T-helper 9 cell (primary cell): ENCODE measurements at regions not wholly inside any gene's neighbourhood (a gene's known extent, or its start where the extent isn't known, plus 50 kb on each side); places are given as distances from the start of the nearest gene placed in this dataset.

ENCODE experiments used
- DNase-seq: peaks from one replicate; pipeline ENCODE4 v3.0.0-alpha.2; 2020

DNA sequence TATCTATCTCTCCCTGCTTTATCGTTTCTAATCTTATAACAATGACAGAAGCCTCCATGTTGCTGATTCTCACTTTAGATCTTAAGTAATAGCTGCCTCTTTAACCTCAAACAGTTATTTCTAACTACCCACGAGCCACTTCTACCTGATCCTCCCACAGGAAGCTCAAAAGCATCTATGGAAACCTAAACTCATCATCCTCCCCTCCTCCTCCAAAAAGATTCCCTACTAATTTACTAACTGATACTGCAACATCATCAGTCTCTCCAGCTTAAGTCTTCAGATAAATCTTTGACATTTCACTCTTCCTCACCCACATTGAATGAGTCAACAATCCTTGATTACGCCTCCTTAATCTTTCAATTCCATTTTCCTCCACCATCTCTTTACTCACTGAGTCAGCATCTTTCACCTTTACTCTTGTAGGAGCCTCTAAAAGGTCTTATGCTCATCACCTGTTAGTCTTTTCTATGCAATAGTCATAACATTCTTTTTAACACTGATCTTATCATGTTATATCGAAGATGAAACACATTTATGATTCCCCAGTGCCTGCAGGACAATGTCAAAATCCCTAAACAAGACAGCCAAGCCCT lies 526.7 kb upstream of the CDH4 start:
- no peak for DNase-seq

DNA sequence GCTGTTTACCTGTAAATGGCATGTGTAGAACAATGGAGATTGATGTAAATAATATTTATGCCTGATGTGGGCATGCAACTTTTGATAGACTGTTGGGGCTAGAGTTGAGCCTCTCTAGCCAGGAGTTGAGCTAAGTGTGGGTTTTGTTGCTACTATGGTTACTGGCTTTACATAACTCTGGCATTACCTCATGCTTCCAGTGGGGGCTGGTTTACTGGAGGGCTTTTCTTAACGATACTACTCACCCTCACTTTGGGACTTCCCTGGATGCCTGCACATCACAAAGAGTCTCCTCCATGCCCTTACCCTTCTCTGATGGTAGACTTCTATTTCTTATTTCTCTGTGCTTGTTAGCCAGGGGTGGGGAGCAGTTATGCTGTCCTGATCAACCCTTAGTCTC lies 524.6 kb upstream of the CDH4 start:
- DNase-seq, result no peak

DNA sequence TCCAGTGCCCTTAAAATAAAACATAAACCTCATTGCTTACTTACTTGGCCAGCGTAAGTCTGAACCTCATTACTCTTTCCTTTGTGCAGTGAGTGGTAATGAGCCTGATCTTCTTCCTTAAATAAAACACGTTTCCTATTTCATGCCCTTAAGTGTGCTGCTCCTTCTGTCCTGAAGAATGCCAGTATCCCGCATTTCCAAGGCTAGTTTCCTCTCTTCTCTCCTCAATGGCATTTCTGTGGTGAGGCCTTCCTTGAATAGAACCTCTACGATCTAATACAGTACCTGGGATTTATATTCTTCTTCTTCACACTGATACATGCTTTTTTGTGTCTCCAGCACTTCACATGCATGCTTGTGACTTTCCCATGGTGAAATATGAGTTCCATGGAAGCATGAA lies 523.4 kb upstream of the CDH4 start:
- no peak for DNase-seq

DNA sequence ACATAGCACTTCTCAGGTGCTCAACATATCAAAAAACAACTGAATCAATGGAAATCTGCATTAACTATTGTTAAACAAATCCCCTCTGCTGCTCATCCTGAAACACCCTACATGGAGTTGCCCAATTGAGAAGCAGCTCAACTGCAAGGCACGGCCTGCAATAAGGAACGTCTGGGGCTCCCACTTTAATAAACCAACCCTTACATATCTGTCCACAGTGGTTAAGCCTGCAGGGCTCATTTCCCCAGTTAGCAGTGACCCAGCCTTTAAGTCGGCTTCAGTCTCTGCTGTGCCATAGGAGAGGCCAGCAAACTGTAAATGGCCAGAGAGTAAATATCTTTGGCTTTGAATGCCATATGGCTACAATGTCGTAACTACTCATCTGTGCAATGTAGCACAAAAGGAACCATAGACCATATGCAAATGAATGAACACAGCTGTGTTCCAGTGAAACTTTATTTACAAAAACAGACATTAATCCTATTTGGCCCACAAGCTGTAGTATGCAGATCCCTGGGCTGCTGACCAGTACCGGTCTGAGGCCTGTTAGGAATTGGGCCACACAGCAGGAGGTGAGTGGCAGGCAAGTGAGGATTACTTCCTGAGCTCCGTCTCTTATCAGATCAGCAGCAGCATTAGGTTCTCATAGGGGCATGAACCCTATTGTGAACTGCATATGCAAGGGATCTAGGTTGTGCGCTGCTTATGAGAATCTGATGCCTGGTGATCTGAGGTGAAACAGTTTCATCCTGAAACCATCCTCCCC lies 522.7 kb upstream of the CDH4 start:
- no peak for DNase-seq

DNA sequence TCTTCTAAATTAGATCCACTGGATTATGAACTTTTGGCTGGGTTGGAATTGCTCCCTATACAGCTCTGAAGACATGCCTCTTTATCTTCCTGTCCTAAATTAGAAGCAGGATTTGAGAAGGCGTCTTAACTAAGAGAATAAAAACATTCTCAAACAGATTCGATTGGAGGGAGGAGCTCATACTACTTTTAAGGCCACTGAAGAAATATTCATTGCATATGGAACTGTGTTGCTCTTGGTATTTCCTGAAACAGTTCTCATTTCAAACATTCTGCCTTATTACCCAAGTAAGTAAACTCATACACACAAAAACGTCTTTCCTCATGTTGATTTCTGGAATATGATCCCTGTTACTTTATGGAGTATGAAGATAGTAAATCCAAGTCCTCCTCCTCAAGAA lies 519.7 kb upstream of the CDH4 start:
- DNase-seq, result no peak

DNA sequence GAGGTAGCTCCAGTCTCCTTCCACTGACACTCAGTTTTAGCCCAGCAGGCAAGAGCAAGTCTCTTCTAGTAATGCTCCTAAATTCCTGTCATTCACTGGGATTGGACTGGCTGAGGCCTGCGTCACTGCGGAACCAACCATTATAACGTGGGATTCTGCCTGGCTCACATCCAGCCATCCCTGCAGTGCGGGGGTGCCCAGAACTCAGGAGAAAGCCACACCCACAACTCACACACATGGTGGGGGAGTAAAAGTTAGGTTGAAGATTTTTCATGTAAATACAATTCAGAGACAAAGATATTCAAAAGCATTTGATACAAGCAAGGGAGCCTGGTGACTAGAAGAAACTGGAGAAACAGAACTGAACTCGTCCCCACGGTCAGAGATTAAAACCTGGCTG lies 504.0 kb upstream of the CDH4 start:
- DNase-seq, result no peak

DNA sequence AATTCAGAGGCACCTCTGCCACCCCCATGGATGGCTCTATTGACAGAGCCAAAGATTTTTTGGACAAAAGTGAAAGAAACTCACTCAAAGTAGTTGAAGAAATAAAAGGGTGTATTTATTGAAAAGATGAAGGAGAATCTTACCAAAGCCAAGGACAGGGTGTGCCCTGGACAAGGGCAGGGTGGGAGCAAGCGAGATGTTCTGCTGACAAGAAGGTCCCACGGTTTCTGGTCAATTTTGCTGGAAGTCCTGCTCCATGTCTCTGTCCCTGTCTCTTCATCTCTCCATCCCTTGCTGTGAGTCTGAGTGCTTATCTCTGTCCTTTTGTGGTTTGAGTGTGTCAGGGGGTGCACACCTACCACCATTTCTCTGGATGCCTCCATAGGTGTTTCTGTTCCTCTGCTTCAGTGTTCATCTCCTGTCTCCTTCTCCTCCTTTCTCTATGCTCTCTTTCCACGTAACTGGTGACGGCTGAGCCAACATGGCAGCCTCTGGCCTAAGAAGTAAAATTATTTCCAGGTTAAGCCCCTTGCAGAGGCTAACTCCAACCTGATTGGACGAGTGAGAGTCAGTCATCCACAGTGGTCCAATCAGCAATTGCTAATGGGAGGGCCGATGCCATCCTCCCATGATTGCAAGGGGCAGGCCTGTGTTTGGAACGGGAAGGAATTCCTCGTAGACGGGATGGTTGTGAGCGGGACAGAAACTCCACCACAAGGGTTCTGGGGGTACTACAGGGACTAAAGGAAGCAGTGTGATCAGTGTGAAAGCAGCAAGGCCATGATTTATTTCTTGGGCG lies 502.1 kb upstream of the CDH4 start:
- DNase-seq, result no peak

DNA sequence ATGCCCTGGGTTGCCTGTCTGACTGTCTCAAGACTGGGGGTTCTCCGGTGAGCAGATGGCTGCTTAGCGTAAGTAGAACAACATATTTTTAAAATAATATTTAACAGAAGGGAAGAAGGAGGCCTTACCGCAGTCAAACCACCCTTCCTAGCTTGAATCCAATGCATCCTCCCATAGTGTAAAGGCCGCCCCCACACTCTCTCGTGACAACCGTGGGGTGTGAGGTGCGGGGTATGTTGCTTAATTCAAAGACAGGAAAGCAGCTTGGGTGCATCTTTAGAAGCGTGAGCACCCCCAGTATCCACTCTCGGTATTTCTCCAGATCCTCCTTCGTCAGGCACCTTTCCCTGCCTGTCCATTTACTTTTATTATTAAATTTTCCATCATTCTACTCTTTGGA lies 501.2 kb upstream of the CDH4 start:
- no peak for DNase-seq

DNA sequence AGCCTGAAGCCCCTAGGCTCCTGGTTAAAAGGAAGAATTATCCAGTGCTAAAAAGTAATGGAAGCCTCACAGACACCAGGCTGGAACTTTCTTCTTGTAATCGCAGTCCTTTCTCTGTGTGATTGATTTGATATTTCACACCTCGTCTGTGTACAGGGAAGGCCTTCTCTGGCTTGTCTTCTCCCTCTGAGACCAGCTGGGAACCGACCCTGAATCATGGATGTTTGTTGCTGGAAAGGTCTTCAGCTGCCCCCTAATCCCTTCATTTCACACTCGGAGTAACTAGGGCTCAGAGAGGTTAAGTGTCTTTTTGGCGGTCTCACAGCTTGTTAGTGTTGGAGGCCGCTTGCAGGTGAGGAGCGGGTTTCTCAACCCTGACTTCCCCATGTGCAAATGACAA lies 500.2 kb upstream of the CDH4 start:
- no peak for DNase-seq

DNA sequence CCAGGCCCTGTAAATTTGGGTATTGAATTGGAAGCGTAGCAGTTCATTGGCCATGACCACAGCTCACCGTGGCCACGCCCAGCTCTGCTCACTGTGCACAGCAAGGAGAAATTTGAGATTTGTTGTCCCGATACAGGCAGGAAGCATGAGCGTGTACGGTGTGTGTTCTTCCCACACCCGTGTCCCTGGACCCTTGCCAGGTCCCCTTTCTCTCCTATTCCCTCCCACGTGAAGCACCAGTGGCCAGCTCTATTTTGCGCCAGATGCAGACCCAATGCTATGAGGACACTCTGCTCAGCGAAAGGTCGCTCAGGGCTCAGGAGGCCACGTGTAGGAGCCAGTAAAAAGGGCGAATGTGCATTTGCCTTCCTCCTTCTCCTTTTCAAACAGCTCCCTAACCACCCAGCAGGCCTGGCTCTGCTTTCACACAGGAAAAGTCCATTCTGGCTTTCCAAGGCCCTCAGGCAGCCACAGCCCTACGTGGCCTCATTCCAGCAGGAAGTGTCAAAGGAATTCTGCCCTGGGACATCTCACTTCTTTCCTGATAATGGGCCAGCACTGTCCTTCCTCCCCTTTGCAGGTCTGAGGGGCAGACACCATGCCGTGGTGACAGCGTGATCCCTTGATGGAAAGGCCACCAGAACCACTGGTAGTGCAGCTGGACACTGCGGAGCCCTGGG lies 499.2 kb upstream of the CDH4 start:
- DNase-seq, result no peak

DNA sequence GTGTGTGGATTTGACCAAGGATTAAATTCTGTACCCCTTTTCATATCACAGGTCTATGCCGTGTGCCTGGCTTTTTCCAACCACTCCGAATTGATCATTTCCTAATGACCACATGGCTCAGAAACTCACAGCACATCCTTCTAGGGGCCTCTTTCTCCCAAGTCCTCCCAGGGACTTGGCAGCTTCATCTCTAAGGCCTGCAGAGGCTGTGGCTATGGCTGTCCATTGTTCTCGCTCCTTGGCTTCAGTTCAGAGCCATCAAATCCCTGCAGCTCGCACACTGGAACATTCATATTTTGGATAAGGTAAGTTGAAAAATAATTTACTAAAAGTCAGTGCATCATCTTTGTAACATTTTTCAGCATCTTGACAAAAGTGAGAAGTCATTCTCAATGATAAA lies 497.2 kb upstream of the CDH4 start:
- no peak for DNase-seq

DNA sequence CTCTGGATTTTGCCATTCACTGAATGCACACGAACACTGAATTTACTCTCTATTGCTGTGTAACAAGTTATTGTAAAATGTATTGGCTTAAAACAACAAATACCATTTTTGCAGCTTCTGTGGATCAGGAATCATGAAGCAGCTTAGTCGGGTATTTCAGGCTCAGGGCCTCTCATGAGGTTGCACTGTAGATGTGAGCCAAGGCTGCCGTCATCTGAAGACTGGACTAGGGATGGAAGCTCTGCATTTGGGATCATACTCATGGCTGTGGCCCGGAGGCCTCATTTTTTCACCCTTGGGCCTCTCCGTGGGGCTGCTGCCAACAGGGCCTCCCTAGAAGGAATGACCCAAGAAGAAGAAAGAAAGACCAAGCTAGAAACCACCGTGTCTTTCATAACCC lies 492.4 kb upstream of the CDH4 start:
- DNase-seq, result no peak

DNA sequence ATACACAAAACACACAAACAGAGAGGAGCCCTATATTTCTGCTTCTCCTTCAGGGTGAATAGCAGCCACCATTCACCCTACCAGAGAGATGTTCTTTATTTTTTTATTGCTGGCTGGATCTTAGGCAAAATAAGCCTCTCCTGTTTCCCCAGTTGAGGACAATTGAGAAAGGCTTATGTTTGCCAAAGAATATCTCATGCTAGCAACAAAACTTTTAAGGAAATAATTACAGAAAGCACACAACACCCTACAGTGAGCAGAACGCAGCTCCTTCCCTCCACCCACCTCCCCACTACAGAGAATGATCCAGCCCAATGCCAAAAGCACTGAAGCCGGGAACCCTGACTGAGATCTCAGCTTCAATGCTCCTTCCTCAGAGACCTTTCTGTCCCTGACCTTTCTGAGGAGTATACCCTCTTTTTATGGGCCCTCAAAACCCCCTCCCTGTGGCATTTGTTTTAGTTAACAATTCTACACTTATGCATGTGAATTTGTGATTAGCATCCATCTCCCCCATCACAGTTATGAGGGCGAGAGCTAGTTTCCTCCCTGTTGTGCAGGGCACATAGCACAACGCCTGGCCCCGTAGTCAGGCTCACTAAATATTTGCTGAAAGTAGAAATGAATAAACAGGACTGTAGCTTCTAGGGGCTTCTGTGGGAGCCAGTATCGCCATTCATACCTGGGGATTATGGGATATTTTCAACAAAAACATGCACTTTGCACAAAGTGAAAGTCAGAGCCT lies 491.6 kb upstream of the CDH4 start:
- no peak for DNase-seq

DNA sequence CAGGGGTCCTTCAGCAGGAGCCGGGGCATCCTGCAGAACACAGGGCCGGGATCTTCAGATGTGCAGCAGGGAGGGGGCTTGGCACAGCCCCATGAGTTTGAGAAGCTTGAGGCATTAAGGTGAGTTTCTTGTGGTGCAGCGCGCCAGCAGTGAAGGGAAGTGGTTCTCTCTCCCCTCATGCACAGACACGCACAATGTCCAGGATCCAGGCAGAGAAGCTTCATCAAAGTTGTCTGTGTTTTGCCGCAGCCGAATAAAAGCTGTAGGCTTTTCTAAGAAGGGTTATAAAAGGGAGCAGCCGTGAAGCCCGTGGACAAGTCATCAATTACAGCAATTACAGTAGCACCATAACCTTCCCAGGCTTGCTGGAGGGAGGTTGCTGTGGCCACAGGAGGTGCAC lies 491.0 kb upstream of the CDH4 start:
- DNase-seq, result no peak

DNA sequence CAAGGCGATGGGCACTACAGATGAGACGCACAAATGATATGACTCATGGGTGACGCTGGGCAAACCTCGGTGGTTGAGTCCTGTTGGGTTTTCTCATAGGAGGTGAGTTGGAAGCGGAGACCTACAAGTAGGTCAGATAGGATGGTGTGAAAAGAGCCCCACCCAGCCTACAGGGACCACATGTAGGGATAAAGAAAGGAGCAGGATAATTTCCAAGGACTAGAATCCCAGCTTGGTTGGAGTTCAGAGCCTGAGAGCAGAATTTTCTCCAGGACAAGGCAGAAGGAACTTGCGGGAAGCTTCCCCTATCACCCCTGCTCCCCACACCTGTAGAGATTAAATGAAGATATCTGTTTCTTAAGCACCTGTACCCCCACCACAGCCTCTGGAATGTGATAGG lies 489.7 kb upstream of the CDH4 start:
- DNase-seq, result no peak

DNA sequence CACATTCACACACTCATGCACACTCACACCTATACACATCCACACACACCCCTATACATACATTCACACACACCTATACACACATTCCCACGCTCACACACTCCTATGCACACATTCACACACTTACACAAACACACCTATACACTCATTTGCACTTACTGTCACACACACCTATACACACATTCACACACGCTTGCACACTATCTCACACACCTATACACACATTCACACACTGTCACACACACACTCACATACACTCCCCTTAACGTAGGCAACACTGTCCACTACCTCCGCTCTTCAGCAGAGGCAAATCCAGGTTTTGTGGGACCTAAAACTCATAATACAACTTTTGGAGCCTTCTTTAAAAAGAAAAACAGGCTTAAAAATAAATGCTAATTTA lies 487.7 kb upstream of the CDH4 start:
- DNase-seq, result no peak

DNA sequence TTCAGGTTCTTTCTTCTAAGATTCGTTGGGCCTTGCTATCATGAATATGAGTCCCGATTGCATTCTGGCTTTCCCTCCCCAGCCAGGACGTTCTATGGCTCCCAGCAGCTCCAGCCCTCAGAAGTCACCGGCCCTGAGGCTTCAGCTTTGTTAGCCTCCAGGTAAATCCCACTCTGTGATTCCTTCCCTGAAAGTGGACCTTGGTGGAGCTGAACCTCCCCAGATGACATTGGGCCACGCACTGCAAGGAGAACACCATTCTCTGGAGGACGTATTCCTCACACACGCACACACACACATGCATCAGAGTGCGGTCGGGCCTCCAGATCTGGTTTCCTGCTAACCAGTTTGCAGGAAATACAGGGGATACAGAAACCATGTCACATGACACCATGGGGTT lies 487.3 kb upstream of the CDH4 start:
- no peak for DNase-seq

DNA sequence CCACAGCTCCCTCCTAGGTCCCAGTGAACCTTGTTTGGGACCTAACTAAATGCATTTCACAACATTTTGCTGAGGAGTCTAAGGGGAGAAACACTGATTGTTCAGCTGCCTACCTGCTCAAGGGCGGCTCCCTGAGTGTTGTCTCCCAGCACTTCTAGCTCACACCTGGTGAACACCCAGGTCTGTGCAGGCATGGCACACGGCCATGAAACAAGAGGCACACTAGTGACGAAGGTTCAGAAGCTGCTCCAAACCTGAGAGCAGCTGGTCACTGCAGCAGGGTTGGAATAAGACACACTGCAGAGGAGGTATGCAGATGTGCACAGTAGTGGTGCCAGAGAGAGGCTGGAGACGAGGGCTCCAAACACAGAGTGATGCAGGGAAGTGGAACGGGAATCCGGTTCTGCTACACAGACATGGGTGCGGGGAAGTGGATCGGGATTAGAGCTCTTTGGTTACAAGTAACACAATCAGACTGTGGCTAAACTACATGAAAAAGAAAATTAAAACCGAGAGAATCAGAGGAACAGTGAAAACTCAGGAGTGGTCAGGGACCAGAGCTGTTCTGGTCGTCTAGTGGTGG lies 486.1 kb upstream of the CDH4 start:
- DNase-seq, result no peak

DNA sequence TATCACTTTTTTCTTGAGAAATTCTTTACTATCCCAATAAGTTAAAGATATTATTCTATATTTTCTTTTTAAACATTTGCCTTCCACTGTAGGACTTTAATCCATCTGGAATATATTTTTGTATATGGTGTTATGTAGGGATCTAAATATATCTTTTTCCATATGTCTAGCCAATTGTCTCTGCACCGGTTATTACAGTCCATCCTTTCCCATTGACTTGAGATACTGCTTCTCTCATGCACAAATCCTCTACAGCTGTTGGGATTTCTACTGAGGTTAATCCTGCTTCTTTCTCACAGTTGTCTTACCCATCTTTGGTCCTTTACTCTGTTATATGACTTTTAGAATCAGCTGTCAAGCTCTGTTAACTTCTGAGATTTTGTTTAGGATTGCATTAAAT lies 483.8 kb upstream of the CDH4 start:
- no peak for DNase-seq

DNA sequence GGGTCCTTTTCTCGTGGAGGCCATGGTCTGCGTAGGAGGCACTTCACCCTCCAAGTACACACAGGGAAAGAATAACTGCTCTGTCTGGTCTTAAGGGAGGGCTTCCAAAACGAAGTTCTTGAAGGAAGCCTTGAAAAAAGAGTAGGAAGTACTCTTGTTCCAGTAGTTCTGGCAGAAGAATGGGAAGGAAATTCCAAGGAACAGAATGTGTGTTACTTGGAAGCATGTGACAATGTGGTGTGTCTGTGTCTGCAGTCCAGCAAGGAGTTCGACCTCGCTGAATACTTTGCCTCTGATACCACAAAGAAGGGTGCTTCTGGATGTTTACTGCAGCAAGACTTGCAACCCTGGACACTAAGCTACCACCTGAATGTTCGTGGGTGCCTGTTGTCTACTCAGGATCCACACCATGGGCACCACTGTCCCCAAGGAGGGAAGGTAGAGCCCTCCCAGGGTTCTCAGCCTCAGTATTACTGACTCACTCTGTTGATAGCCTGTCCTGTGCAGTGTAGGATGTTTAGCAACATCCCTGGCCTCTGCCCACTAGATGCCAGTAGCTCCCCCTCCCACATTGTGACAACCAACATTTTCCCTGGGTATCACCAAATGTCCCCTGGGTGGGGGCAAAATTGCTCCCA lies 471.6 kb upstream of the CDH4 start:
- no peak for DNase-seq

DNA sequence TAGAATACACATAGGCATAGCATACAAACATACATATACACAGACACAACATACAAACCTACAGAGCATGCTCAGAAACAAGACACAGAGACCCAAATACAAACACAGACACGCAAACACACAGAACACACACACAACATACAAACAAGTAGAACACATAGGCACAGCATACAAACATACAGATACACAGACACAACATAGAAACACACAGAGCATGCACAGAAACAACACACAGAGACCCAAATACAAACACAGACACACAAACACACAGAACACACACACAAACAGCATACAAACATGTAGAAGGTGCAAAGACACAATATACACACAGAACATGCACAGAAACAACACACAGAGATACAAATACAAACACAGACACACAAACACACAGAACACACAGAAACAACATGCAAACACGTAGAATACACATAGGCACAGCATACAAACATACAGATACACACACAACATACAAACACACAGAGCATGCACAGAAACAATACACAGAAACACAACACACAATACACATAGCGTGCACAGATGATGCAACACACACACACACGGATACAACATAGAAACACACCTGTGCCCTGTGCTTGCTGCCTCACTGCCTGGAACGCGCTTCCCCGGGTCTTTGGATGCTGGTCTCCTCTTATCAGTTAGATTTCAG lies 469.0 kb upstream of the CDH4 start:
- no peak for DNase-seq
